ENCODE measurements at regions not wholly inside any gene's neighbourhood (a gene's known extent, or its start where the extent isn't known, plus 50 kb on each side); places are given as distances from the start of the nearest gene placed in this dataset.
A peak's percentile ranks its signal among the peaks of the same experiment; 100 is the strongest.

DNA sequence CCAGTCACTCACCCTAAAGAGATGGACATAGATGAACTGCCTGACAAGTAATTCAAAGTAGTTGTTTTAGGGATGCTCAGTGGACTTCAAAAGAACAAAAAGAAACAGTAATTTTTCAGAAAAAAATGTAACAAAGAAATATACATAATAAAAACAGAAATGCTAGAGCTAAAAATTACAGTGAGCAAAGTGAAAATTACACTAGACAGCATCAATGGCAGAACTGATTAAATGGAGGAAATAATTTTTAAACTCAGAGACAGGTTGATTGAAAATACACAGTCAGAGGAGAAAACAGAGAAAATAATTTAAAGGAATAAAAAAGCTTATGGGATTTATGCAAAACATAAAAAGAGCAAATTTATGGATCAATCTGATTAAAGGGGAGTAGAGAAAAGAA is 1968.4 kb downstream of the EFNA5 start:
- Mint-ChIP-seq H3K36me3 (no peaks in the 10 kb centered on the region), H3K27me3 (no peaks in the 10 kb centered on the region), H3K4me1 (no peaks in the 10 kb centered on the region), H3K9me3 (peaks cover 8 to 35% (median 24%) of the 10 kb centered on the region in 8 donors), H3K27ac (no peak overlapping the region), H3K4me3 (peak overlapping the region in 1 of 8 donors; percentile 9)
- Histone ChIP-seq H3K4me3 (ENCODE audit: low read length in 2 of 2) (no peak overlapping the region), H3K9me3 (ENCODE audit: control insufficient read depth in 1 of 2, low read length in 2 of 2) (peaks cover 0 to 4% of the 10 kb centered on the region in 2 donors), H3K4me1 (ENCODE audit: insufficient read depth, low read length) (no peaks in the 10 kb centered on the region), H3K36me3 (ENCODE audit: insufficient read depth, low read length) (no peaks in the 10 kb centered on the region), H3K27ac (ENCODE audit: low read depth, low read length) (no peak overlapping the region), H3K27me3 (ENCODE audit: insufficient read depth, low read length) (no peaks in the 10 kb centered on the region)
- POLR2A ChIA-PET (ENCODE audit: partially characterized antibody): no interaction called here
- intact Hi-C loops (cut with micrococcal nuclease): no loop called here
- no peak for DNase-seq
- CTCF ChIA-PET (ENCODE audit: partially characterized antibody): no interaction called here

DNA sequence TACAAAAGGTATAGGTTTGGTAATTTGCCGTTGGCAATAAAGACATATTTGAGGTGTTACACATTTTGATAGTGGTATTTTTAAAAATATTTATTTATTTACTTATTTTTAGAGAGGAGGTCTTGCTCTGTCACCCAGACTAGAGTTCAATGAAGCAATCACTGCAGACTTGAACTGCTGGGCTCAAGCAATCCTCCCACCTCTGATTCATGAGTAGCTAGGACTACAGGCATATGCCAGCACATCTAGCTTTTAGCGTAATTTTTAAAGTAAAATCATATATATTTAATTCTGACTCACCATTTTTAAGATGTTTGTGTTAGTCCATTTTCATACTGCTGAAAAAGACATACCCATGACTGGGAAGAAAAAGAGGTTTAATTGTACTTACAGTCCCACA is 1974.3 kb downstream of the EFNA5 start:
- intact Hi-C loops (cut with micrococcal nuclease): no loop called here
- no peaks in the 10 kb centered on the region for H3K27me3 ChIP-seq (ENCODE audit: insufficient read depth, low read length)
- H3K4me1 ChIP-seq (ENCODE audit: insufficient read depth, low read length): no peaks in the 10 kb centered on the region
- no peak overlapping the region for H3K4me3 ChIP-seq (ENCODE audit: low read length in 2 of 2)
- no peak overlapping the region for H3K27ac ChIP-seq (ENCODE audit: low read depth, low read length)
- H3K9me3 Mint-ChIP-seq: peaks cover 3 to 27% (median 12%) of the 10 kb centered on the region in 8 donors
- H3K27me3 Mint-ChIP-seq: no peaks in the 10 kb centered on the region
- no peak overlapping the region for H3K27ac Mint-ChIP-seq
- CTCF ChIA-PET (ENCODE audit: partially characterized antibody): no interaction called here
- H3K9me3 ChIP-seq (ENCODE audit: control insufficient read depth in 1 of 2, low read length in 2 of 2): no peaks in the 10 kb centered on the region
- H3K4me1 Mint-ChIP-seq: no peaks in the 10 kb centered on the region
- no peak overlapping the region for H3K4me3 Mint-ChIP-seq
- H3K36me3 ChIP-seq (ENCODE audit: insufficient read depth, low read length): no peaks in the 10 kb centered on the region
- DNase-seq: no peak
- H3K36me3 Mint-ChIP-seq: no peaks in the 10 kb centered on the region
- POLR2A ChIA-PET (ENCODE audit: partially characterized antibody): no interaction called here

DNA sequence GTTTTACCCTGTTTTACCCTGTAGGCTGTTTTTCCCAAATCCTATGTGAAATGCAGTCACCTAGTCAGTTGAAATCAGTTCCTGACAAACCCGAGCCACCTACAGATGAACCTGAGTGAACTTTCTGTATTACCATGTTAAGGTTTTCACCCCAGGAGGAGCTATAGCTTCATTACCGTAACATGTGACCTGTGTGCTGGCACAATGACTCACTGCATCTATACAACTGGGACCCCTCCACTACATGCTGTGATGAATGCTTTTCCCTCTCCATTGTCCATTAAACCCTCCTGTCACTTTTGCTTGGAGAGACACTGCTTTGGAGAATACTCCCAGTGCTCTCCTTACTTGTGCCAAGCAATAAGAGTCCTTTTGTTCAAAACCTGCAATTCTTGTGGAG is 1974.8 kb downstream of the EFNA5 start:
- no peak for DNase-seq
- Histone ChIP-seq H3K9me3 (ENCODE audit: control insufficient read depth in 1 of 2, low read length in 2 of 2) (no peaks in the 10 kb centered on the region), H3K27ac (ENCODE audit: low read depth, low read length) (no peak overlapping the region), H3K27me3 (ENCODE audit: insufficient read depth, low read length) (no peaks in the 10 kb centered on the region), H3K4me1 (ENCODE audit: insufficient read depth, low read length) (no peaks in the 10 kb centered on the region), H3K4me3 (ENCODE audit: low read length in 2 of 2) (no peak overlapping the region), H3K36me3 (ENCODE audit: insufficient read depth, low read length) (no peaks in the 10 kb centered on the region)
- Mint-ChIP-seq H3K36me3 (no peaks in the 10 kb centered on the region), H3K4me3 (no peak overlapping the region), H3K27ac (no peak overlapping the region), H3K4me1 (no peaks in the 10 kb centered on the region), H3K27me3 (no peaks in the 10 kb centered on the region), H3K9me3 (peaks cover 3 to 24% (median 10%) of the 10 kb centered on the region in 8 donors)
- POLR2A ChIA-PET (ENCODE audit: partially characterized antibody): no interaction called here
- CTCF ChIA-PET (ENCODE audit: partially characterized antibody): no interaction called here
- intact Hi-C loops (cut with micrococcal nuclease): no loop called here

DNA sequence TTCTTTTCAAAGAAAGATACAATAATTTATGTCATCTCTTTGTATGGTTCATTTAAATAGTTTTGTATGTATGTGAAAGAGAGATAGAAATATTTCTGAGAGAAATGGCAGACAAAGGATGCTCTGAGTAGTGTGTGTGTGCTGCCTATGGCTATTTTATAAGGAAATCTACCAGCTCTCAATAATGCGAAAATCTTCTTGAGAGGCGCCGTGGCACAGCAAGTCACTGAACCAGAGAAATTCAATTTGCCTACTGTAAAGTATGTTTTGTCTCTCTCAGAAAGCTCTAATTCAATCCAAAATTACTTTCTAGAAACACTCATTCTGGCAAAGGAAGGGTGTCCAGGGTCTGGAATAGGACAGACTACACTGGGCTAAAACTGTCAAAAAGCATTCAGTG is 1981.1 kb downstream of the EFNA5 start:
- Histone ChIP-seq H3K9me3 (ENCODE audit: control insufficient read depth in 1 of 2, low read length in 2 of 2) (no peaks in the 10 kb centered on the region), H3K27ac (ENCODE audit: low read depth, low read length) (no peak overlapping the region), H3K27me3 (ENCODE audit: insufficient read depth, low read length) (no peaks in the 10 kb centered on the region), H3K4me3 (ENCODE audit: low read length in 2 of 2) (no peak overlapping the region), H3K36me3 (ENCODE audit: insufficient read depth, low read length) (no peaks in the 10 kb centered on the region), H3K4me1 (ENCODE audit: insufficient read depth, low read length) (no peaks in the 10 kb centered on the region)
- no peaks in the 10 kb centered on the region for H3K36me3 Mint-ChIP-seq
- ChIA-PET POLR2A (ENCODE audit: partially characterized antibody) (no interaction called here), CTCF (ENCODE audit: partially characterized antibody) (no interaction called here)
- intact Hi-C loops (cut with micrococcal nuclease): no loop called here
- H3K27me3 Mint-ChIP-seq: no peaks in the 10 kb centered on the region
- DNase-seq: no peak
- no peaks in the 10 kb centered on the region for H3K4me1 Mint-ChIP-seq
- H3K4me3 Mint-ChIP-seq: no peak overlapping the region
- H3K9me3 Mint-ChIP-seq: peaks cover 0 to 5% (median 2%) of the 10 kb centered on the region in 8 donors
- H3K27ac Mint-ChIP-seq: no peak overlapping the region

DNA sequence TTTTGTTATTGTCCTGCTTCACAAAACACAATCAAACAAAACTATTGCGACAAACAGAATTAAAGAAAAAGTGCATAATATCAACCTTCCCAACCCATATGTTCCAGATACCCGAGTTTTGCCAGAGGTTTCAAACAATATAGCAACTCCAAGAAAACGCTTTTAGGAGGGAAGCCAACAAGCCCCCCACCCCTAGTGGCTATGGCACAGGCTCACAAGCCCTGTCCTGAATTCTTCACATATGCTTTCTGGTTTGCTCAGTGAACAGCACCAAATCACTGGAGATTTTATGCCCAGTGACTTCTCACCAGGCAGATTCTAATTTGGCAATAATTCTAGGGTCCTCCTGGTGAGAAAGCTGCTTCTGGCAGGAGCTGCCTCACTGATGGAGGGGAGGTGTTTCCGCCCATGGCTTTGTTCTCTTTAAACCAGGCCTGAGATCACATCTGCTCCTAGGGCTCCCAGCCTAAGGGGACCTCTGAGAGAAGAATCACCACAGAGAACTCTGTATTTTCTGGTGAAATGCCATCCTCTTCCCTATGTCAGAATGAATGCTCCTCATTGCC is 1982.4 kb downstream of the EFNA5 start:
- no peak overlapping the region for H3K4me3 Mint-ChIP-seq
- Histone ChIP-seq H3K27ac (ENCODE audit: low read depth, low read length) (no peak overlapping the region), H3K4me3 (ENCODE audit: low read length in 2 of 2) (no peak overlapping the region), H3K9me3 (ENCODE audit: control insufficient read depth in 1 of 2, low read length in 2 of 2) (no peaks in the 10 kb centered on the region), H3K36me3 (ENCODE audit: insufficient read depth, low read length) (no peaks in the 10 kb centered on the region), H3K27me3 (ENCODE audit: insufficient read depth, low read length) (no peaks in the 10 kb centered on the region), H3K4me1 (ENCODE audit: insufficient read depth, low read length) (no peaks in the 10 kb centered on the region)
- no peaks in the 10 kb centered on the region for H3K4me1 Mint-ChIP-seq
- CTCF ChIA-PET (ENCODE audit: partially characterized antibody): no interaction called here
- DNase-seq: no peak
- no peaks in the 10 kb centered on the region for H3K27me3 Mint-ChIP-seq
- H3K9me3 Mint-ChIP-seq: peaks cover 0 to 5% (median 2%) of the 10 kb centered on the region in 8 donors
- intact Hi-C loops (cut with micrococcal nuclease): no loop called here
- no peak overlapping the region for H3K27ac Mint-ChIP-seq
- no peaks in the 10 kb centered on the region for H3K36me3 Mint-ChIP-seq
- POLR2A ChIA-PET (ENCODE audit: partially characterized antibody): no interaction called here

DNA sequence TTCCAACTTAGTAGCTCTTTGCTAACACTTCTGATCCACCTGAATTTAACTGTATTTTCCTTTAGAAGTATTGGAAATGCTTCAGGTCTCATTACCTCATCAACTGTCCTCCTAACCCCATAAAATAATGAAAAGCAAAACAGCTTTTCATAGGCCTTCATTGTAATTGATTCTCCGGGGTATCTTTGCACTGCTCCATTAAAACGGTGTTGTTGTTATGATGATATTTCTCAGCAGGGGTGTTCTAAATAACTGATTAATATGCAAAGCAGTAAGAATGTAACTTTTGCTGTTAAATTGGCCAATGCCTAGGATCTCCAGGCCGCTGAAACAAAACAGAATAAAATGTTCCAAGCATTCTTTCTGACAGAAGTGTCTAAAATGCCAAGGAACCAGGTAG is 1983.2 kb downstream of the EFNA5 start:
- no peak overlapping the region for H3K27ac Mint-ChIP-seq
- no peaks in the 10 kb centered on the region for H3K4me1 ChIP-seq (ENCODE audit: insufficient read depth, low read length)
- intact Hi-C loops (cut with micrococcal nuclease): no loop called here
- H3K27me3 ChIP-seq (ENCODE audit: insufficient read depth, low read length): no peaks in the 10 kb centered on the region
- no peaks in the 10 kb centered on the region for H3K36me3 ChIP-seq (ENCODE audit: insufficient read depth, low read length)
- H3K4me3 ChIP-seq (ENCODE audit: low read length in 2 of 2): no peak overlapping the region
- H3K36me3 Mint-ChIP-seq: no peaks in the 10 kb centered on the region
- no peaks in the 10 kb centered on the region for H3K4me1 Mint-ChIP-seq
- H3K27me3 Mint-ChIP-seq: no peaks in the 10 kb centered on the region
- no peaks in the 10 kb centered on the region for H3K9me3 ChIP-seq (ENCODE audit: control insufficient read depth in 1 of 2, low read length in 2 of 2)
- ChIA-PET POLR2A (ENCODE audit: partially characterized antibody) (no interaction called here), CTCF (ENCODE audit: partially characterized antibody) (no interaction called here)
- peaks cover 0 to 8% (median 4%) of the 10 kb centered on the region in 8 donors for H3K9me3 Mint-ChIP-seq
- no peak overlapping the region for H3K4me3 Mint-ChIP-seq
- no peak overlapping the region for H3K27ac ChIP-seq (ENCODE audit: low read depth, low read length)
- DNase-seq: no peak

DNA sequence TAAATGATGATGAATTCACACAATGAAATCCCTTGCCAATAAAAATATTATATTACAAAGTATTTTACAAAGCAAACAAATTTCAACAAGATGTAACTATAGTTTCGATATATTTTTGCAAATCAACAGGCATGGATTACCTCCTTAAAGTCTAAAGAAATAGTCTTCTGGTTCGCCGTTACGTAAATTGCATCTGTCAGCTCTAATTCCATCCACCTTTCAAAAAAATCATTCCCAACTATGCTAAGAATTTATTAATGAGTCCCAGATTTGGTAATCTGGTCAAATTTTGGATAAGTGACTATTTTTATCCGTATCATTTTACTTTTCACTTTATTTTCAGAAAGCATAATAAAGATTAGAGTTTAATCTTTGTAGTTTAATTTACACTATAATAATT is 1984.9 kb downstream of the EFNA5 start:
- no peaks in the 10 kb centered on the region for H3K4me1 ChIP-seq (ENCODE audit: insufficient read depth, low read length)
- no peaks in the 10 kb centered on the region for H3K9me3 ChIP-seq (ENCODE audit: control insufficient read depth in 1 of 2, low read length in 2 of 2)
- H3K36me3 ChIP-seq (ENCODE audit: insufficient read depth, low read length): no peaks in the 10 kb centered on the region
- H3K27me3 Mint-ChIP-seq: no peaks in the 10 kb centered on the region
- no peak overlapping the region for H3K27ac ChIP-seq (ENCODE audit: low read depth, low read length)
- ChIA-PET POLR2A (ENCODE audit: partially characterized antibody) (no interaction called here), CTCF (ENCODE audit: partially characterized antibody) (no interaction called here)
- H3K27ac Mint-ChIP-seq: no peak overlapping the region
- H3K9me3 Mint-ChIP-seq: peaks cover 2 to 8% (median 4%) of the 10 kb centered on the region in 8 donors
- no peak overlapping the region for H3K4me3 Mint-ChIP-seq
- no peak for DNase-seq
- intact Hi-C loops (cut with micrococcal nuclease): no loop called here
- no peak overlapping the region for H3K4me3 ChIP-seq (ENCODE audit: low read length in 2 of 2)
- no peaks in the 10 kb centered on the region for H3K4me1 Mint-ChIP-seq
- H3K36me3 Mint-ChIP-seq: no peaks in the 10 kb centered on the region
- H3K27me3 ChIP-seq (ENCODE audit: insufficient read depth, low read length): no peaks in the 10 kb centered on the region

DNA sequence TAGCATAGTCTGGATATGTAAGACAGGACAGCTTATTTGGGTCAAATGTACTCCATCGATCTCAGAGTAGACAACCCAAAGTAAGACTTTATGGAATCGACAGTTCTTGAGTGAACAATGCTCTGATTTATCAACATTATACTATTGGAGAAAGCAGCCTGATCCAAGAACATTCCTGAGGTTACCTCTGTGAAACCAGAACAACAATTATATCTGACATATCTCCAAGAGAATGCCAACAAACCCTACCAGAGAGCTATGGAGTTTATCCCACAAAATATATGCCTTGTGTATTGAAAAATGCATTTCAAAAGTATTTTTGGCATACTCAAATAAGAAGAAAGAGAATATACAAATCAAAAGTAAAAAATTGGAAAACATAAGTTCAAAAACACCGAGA is 1985.9 kb downstream of the EFNA5 start:
- no peak overlapping the region for H3K4me3 ChIP-seq (ENCODE audit: low read length in 2 of 2)
- POLR2A ChIA-PET (ENCODE audit: partially characterized antibody): no interaction called here
- peaks cover 2 to 8% (median 4%) of the 10 kb centered on the region in 8 donors for H3K9me3 Mint-ChIP-seq
- intact Hi-C loops (cut with micrococcal nuclease): no loop called here
- H3K36me3 ChIP-seq (ENCODE audit: insufficient read depth, low read length): no peaks in the 10 kb centered on the region
- CTCF ChIA-PET (ENCODE audit: partially characterized antibody): no interaction called here
- no peaks in the 10 kb centered on the region for H3K4me1 ChIP-seq (ENCODE audit: insufficient read depth, low read length)
- H3K27ac Mint-ChIP-seq: no peak overlapping the region
- H3K27me3 Mint-ChIP-seq: no peaks in the 10 kb centered on the region
- H3K4me1 Mint-ChIP-seq: no peaks in the 10 kb centered on the region
- H3K4me3 Mint-ChIP-seq: no peak overlapping the region
- H3K27me3 ChIP-seq (ENCODE audit: insufficient read depth, low read length): no peaks in the 10 kb centered on the region
- no peaks in the 10 kb centered on the region for H3K9me3 ChIP-seq (ENCODE audit: control insufficient read depth in 1 of 2, low read length in 2 of 2)
- H3K36me3 Mint-ChIP-seq: no peaks in the 10 kb centered on the region
- DNase-seq: no peak
- H3K27ac ChIP-seq (ENCODE audit: low read depth, low read length): no peak overlapping the region
